Immature natural killer cell (primary cell): ENCODE measurements at regions not wholly inside any gene's neighbourhood (a gene's known extent, or its start where the extent isn't known, plus 50 kb on each side); places are given as distances from the start of the nearest gene placed in this dataset.

ENCODE experiments used
- DNase-seq, 3 donors: peaks; one replicate each; pipeline ENCODE4 v3.0.0; 2022; ENCODE audit warnings: mixed read lengths in 1 of 3
- H3K27ac Mint-ChIP-seq, 6 donors: one replicate each; pipeline ENCODE4 v1.8.0; 2020; ENCODE audit warnings: mixed read lengths in 6 of 6, mild to moderate bottlenecking in 5 of 6, inconsistent platforms in 4 of 6, moderate library complexity in 3 of 6
- H3K27me3 Mint-ChIP-seq, 3 donors: one replicate each; pipeline ENCODE4 v1.8.0; 2020 to 2021; ENCODE audit warnings: low read depth in 3 of 3, mild to moderate bottlenecking in 3 of 3, mixed read lengths in 3 of 3, moderate library complexity in 3 of 3, inconsistent platforms in 1 of 3
- H3K36me3 Mint-ChIP-seq, 3 donors: one replicate each; pipeline ENCODE4 v1.8.0; 2020; ENCODE audit warnings: mixed read lengths in 3 of 3, inconsistent platforms in 2 of 3, mild to moderate bottlenecking in 2 of 3
- H3K4me1 Mint-ChIP-seq, 2 donors: one replicate each; pipeline ENCODE4 v1.8.0; 2020; ENCODE audit warnings: inconsistent platforms in 2 of 2, mild to moderate bottlenecking in 2 of 2, mixed read lengths in 2 of 2, moderate library complexity in 1 of 2
- H3K4me3 Mint-ChIP-seq, 5 donors: one replicate each; pipeline ENCODE4 v1.8.0; 2020; ENCODE audit warnings: mild to moderate bottlenecking in 5 of 5, mixed read lengths in 5 of 5, inconsistent platforms in 3 of 5, moderate library complexity in 3 of 5
- H3K9me3 Mint-ChIP-seq, 6 donors: one replicate each; pipeline ENCODE4 v1.8.0; 2020; ENCODE audit warnings: mild to moderate bottlenecking in 6 of 6, mixed read lengths in 6 of 6, inconsistent platforms in 4 of 6, moderate library complexity in 3 of 6

GRCh38 chr2:220915092-220915623 lies 656.9 kb downstream of the EPHA4 start:
- Mint-ChIP-seq H3K27me3 (peaks cover 0 to 5% (median 1%) of the 10 kb centered on the region in 3 donors), H3K36me3 (no peaks in the 10 kb centered on the region), H3K4me3 (no peak overlapping the region), H3K9me3 (no peaks in the 10 kb centered on the region), H3K4me1 (no peaks in the 10 kb centered on the region), H3K27ac (no peak overlapping the region)
- DNase-seq, result no peak

- no peak for DNase-seq
- H3K27me3 Mint-ChIP-seq, result peaks cover 0 to 8% (median 1%) of the 10 kb centered on the region in 3 donors
- H3K36me3 Mint-ChIP-seq, result no peaks in the 10 kb centered on the region
- H3K4me1 Mint-ChIP-seq, result no peaks in the 10 kb centered on the region
- H3K27ac Mint-ChIP-seq, result no peak overlapping the region
- H3K9me3 Mint-ChIP-seq, result no peaks in the 10 kb centered on the region
- no peak overlapping the region for H3K4me3 Mint-ChIP-seq
These were observed 655.2 kb downstream of the EPHA4 start for GRCh38 chr2:220916931-220917330.

GRCh38 chr2:220930271-220931076 lies 641.6 kb downstream of the EPHA4 start:
- Mint-ChIP-seq H3K4me1 (no peaks in the 10 kb centered on the region), H3K36me3 (peaks cover 0 to 4% (median 0%) of the 10 kb centered on the region in 3 donors), H3K27me3 (peaks cover 0 to 4% (median 0%) of the 10 kb centered on the region in 3 donors), H3K9me3 (peaks cover 0 to 12% (median 7%) of the 10 kb centered on the region in 6 donors), H3K4me3 (no peak overlapping the region), H3K27ac (no peak overlapping the region)
- DNase-seq, result no peak

GRCh38 chr2:220931491-220931890 lies 640.6 kb downstream of the EPHA4 start:
- Mint-ChIP-seq H3K4me3 (no peak overlapping the region), H3K9me3 (peaks cover 0 to 12% (median 5%) of the 10 kb centered on the region in 6 donors), H3K36me3 (peaks cover 0 to 4% (median 0%) of the 10 kb centered on the region in 3 donors), H3K27ac (no peak overlapping the region), H3K27me3 (peaks cover 0 to 4% (median 3%) of the 10 kb centered on the region in 3 donors), H3K4me1 (no peaks in the 10 kb centered on the region)
- DNase-seq, result no peak

- peaks cover 0 to 7% (median under 1%) of the 10 kb centered on the region in 6 donors for H3K9me3 Mint-ChIP-seq
- H3K27me3 Mint-ChIP-seq, result peaks cover 0 to 5% (median 4%) of the 10 kb centered on the region in 3 donors
- DNase-seq, result no peak
- no peak overlapping the region for H3K4me3 Mint-ChIP-seq
- H3K36me3 Mint-ChIP-seq, result no peaks in the 10 kb centered on the region
- H3K4me1 Mint-ChIP-seq, result no peaks in the 10 kb centered on the region
- no peak overlapping the region for H3K27ac Mint-ChIP-seq
These were observed 640.1 kb downstream of the EPHA4 start for GRCh38 chr2:220932041-220932440.

- Mint-ChIP-seq H3K4me1 (no peaks in the 10 kb centered on the region), H3K27me3 (peaks cover 2 to 8% (median 2%) of the 10 kb centered on the region in 3 donors), H3K27ac (no peak overlapping the region), H3K9me3 (no peaks in the 10 kb centered on the region), H3K36me3 (no peaks in the 10 kb centered on the region), H3K4me3 (no peak overlapping the region)
- no peak for DNase-seq
These were observed 636.2 kb downstream of the EPHA4 start for GRCh38 chr2:220935789-220936321.

GRCh38 chr2:220936641-220937197 lies 635.4 kb downstream of the EPHA4 start:
- Mint-ChIP-seq H3K27me3 (peaks cover 2 to 8% (median 2%) of the 10 kb centered on the region in 3 donors), H3K4me1 (no peaks in the 10 kb centered on the region), H3K27ac (no peak overlapping the region), H3K9me3 (no peaks in the 10 kb centered on the region), H3K4me3 (no peak overlapping the region), H3K36me3 (no peaks in the 10 kb centered on the region)
- DNase-seq, result no peak

GRCh38 chr2:220937245-220937644 lies 634.9 kb downstream of the EPHA4 start:
- peaks cover 2 to 8% (median 2%) of the 10 kb centered on the region in 3 donors for H3K27me3 Mint-ChIP-seq
- no peaks in the 10 kb centered on the region for H3K4me1 Mint-ChIP-seq
- no peaks in the 10 kb centered on the region for H3K9me3 Mint-ChIP-seq
- H3K27ac Mint-ChIP-seq, result no peak overlapping the region
- DNase-seq, result no peak
- H3K36me3 Mint-ChIP-seq, result no peaks in the 10 kb centered on the region
- H3K4me3 Mint-ChIP-seq, result no peak overlapping the region

GRCh38 chr2:220940646-220941045 lies 631.5 kb downstream of the EPHA4 start:
- Mint-ChIP-seq H3K27ac (no peak overlapping the region), H3K9me3 (no peaks in the 10 kb centered on the region), H3K4me1 (no peaks in the 10 kb centered on the region), H3K27me3 (peaks cover 0 to 11% (median 4%) of the 10 kb centered on the region in 3 donors), H3K36me3 (no peaks in the 10 kb centered on the region), H3K4me3 (no peak overlapping the region)
- no peak for DNase-seq

GRCh38 chr2:220941683-220942082 lies 630.4 kb downstream of the EPHA4 start:
- H3K36me3 Mint-ChIP-seq, result no peaks in the 10 kb centered on the region

GRCh38 chr2:220946552-220946951 lies 625.6 kb downstream of the EPHA4 start:
- no peak overlapping the region for H3K27ac Mint-ChIP-seq
- H3K9me3 Mint-ChIP-seq, result peaks cover 0 to 1% (median 0%) of the 10 kb centered on the region in 6 donors
- no peak for DNase-seq
- H3K4me3 Mint-ChIP-seq, result no peak overlapping the region
- H3K4me1 Mint-ChIP-seq, result no peaks in the 10 kb centered on the region
- H3K27me3 Mint-ChIP-seq, result peaks cover 0 to 3% (median 1%) of the 10 kb centered on the region in 3 donors
- H3K36me3 Mint-ChIP-seq, result no peaks in the 10 kb centered on the region

More at GRCh38 chr2:220941683-220942082, 630.4 kb downstream of the EPHA4 start:
- Mint-ChIP-seq H3K4me3 (no peak overlapping the region), H3K9me3 (no peaks in the 10 kb centered on the region), H3K27ac (no peak overlapping the region), H3K27me3 (peaks cover 0 to 6% (median 4%) of the 10 kb centered on the region in 3 donors), H3K4me1 (no peaks in the 10 kb centered on the region)
- DNase-seq, result no peak

- peaks cover 0 to 4% (median 0%) of the 10 kb centered on the region in 6 donors for H3K9me3 Mint-ChIP-seq
- no peaks in the 10 kb centered on the region for H3K36me3 Mint-ChIP-seq
- no peaks in the 10 kb centered on the region for H3K4me1 Mint-ChIP-seq
- no peak overlapping the region for H3K4me3 Mint-ChIP-seq
- no peak overlapping the region for H3K27ac Mint-ChIP-seq
- no peak for DNase-seq
- peaks cover 0 to 3% (median 1%) of the 10 kb centered on the region in 3 donors for H3K27me3 Mint-ChIP-seq
These were observed 623.5 kb downstream of the EPHA4 start for GRCh38 chr2:220948579-220948978.

- no peaks in the 10 kb centered on the region for H3K27me3 Mint-ChIP-seq
- H3K36me3 Mint-ChIP-seq, result no peaks in the 10 kb centered on the region
- no peak for DNase-seq
- H3K4me1 Mint-ChIP-seq, result no peaks in the 10 kb centered on the region
- H3K9me3 Mint-ChIP-seq, result peaks cover 0 to 4% (median 0%) of the 10 kb centered on the region in 6 donors
- H3K4me3 Mint-ChIP-seq, result no peak overlapping the region
- H3K27ac Mint-ChIP-seq, result no peak overlapping the region
These were observed 622.6 kb downstream of the EPHA4 start for GRCh38 chr2:220949466-220949865.

- Mint-ChIP-seq H3K27me3 (peaks cover 0 to 5% (median 2%) of the 10 kb centered on the region in 3 donors), H3K4me3 (no peak overlapping the region), H3K9me3 (peaks cover 0 to 11% (median 0%) of the 10 kb centered on the region in 6 donors), H3K4me1 (no peaks in the 10 kb centered on the region), H3K27ac (no peak overlapping the region), H3K36me3 (no peaks in the 10 kb centered on the region)
- no peak for DNase-seq
These were observed 616.3 kb downstream of the EPHA4 start for GRCh38 chr2:220955776-220956175.
